Sigmoid colon (tissue), 4 donors: ENCODE measurements at regions not wholly inside any gene's neighbourhood (a gene's known extent, or its start where the extent isn't known, plus 50 kb on each side); places are given as distances from the start of the nearest gene placed in this dataset.

Experiments used
- CTCF ChIP-seq, 4 experiments: fragments of 450-650 bp in 3 of 4; fragments of 200-600 bp in 1 of 4; IDR thresholded peaks; one replicate each; pipeline ENCODE4 v1.5.1; 2016 to 2019; ENCODE audit warnings: antibody characterized with exemption in 4 of 4, mild to moderate bottlenecking in 3 of 4, moderate library complexity in 2 of 4
- POLR2A ChIP-seq, 2 donors: fragments of 450-650 bp; IDR thresholded peaks; one replicate each; pipeline ENCODE4 v1.6.1; 2016; ENCODE audit warnings: antibody characterized with exemption in 2 of 2, mild to moderate bottlenecking in 2 of 2, moderate library complexity in 2 of 2
- POLR2AphosphoS5 ChIP-seq, 4 donors: sonication (generic); formaldehyde crosslinking; IDR thresholded peaks; one replicate each; pipeline ENCODE4 v1.6.1; 2017; ENCODE audit warnings: antibody characterized with exemption in 4 of 4

DNA sequence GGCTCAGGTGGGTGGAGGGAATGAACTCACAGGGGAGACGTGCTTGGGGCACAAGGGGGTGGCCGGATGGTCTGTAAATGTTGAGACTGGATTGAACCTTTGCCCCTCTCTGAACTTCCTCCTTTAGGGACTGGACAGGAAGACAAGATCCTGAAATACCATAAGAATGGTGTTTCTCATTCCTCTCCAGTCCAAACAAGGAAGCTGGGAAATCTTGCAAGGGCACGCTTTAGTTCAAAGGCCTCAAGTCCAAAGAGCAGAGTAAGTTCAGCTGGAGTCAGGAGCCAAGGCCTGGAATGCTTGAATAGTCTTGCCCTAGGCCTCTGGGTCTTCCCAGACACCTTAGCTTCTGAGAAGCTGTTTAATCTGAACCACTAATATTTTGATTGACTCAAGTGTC, 52.4 kb upstream of the SIX3 start:
- TF ChIP-seq CTCF (IDR thresholded peaks at IDR 0.05) (no peak), POLR2A (IDR thresholded peaks at IDR 0.05) (no peak), POLR2AphosphoS5 (IDR thresholded peaks at IDR 0.05) (no peak)
